ENCODE measurements at regions not wholly inside any gene's neighbourhood (a gene's known extent, or its start where the extent isn't known, plus 50 kb on each side); places are given as distances from the start of the nearest gene placed in this dataset.
"Not testable (repeated sequence)": the region's sequence is repeated elsewhere in the genome, so short reads cannot be mapped to it uniquely, and the experiment has no call there.

DNA sequence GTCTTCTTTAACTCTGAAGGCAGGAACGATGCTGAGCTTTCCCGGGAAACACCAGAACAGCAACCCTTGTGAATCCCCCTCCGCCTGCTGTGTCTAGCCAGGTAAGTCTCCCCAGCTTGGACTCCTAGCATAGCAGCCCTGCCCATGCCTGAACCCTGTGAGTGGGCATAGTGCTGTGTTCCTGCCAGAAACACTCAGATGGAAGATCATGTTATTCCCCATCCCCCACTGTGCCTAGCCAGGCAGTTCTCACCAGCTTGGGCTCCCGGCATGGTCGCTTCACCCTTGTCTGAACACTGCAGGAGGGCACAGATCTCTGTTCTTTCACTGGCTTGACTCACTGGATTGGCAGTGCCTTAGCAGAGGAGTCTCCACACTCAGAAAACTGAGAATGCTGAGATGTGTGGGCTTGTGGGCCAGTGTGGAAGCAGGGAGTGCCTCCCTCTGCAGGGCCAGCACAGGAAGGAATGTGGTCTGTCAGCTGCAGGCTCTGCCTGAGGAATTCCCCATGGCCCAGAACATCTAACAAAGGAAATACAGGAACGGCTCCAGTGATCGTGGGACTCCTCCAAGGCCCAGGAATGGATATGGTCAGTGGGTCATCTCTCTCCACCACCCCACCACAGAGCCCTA is 440.1 kb upstream of the ADGRB3 start:
- DNase-seq (ENCODE audit: insufficient read length, low spot score), result no peak
- FAIRE-seq, result no peak
- TF ChIP-seq, protein P1, sequence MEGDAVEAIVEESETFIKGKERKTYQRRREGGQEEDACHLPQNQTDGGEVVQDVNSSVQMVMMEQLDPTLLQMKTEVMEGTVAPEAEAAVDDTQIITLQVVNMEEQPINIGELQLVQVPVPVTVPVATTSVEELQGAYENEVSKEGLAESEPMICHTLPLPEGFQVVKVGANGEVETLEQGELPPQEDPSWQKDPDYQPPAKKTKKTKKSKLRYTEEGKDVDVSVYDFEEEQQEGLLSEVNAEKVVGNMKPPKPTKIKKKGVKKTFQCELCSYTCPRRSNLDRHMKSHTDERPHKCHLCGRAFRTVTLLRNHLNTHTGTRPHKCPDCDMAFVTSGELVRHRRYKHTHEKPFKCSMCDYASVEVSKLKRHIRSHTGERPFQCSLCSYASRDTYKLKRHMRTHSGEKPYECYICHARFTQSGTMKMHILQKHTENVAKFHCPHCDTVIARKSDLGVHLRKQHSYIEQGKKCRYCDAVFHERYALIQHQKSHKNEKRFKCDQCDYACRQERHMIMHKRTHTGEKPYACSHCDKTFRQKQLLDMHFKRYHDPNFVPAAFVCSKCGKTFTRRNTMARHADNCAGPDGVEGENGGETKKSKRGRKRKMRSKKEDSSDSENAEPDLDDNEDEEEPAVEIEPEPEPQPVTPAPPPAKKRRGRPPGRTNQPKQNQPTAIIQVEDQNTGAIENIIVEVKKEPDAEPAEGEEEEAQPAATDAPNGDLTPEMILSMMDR (IDR thresholded peaks at IDR 0.05; ENCODE audit: insufficient read depth, missing control alignments), result no peak

DNA sequence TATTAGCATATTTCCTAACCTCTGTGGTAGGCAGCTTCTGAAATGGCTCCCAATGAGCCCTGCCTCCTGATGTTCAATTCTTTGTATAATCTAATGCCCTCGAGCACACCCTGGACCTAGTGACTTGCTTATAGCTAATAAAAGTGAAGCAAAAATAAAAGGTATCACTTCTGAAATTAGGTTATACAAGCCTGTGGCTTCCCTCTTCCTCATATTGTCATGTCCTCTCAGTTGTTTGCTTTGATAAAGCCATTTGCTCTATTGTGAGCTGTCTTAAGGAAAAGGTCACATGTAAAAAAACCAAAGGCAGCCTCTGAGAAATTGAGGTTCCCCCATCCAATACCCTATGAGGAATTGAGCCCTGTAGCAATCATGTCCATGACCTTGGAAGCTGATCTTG is 442.1 kb upstream of the ADGRB3 start:
- TF ChIP-seq, protein P1 (IDR thresholded peaks at IDR 0.05; ENCODE audit: insufficient read depth, missing control alignments), result no peak
- DNase-seq (ENCODE audit: insufficient read length, low spot score), result no peak
- FAIRE-seq, result no peak

DNA sequence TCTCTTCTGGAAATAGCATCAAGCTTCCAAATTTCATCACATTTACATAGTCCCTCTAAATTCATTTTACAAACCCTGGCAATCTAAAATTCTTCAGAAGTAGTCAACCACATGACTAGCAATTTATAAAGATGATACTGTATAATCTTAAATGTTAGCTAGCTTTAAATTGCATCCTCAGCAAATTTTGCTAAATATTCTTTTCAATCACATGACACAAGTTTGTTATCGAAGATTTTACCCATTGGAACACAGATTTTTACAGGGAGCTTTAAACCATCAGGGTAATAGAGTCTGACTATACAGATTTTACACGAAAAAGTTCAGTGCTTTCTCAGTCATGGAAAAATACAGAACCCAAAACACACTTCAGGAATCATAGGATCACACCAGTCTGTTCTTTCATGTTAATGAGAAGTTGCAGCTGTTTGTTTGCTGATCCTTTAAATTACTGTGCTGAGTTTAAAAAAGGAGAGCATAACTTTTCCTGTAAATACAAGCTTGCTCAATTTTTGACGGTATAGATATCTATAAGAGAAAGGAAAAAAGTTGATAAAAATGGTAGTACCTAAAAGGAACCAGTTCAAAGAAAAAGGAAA is 445.8 kb upstream of the ADGRB3 start:
- DNase-seq (ENCODE audit: insufficient read length, low spot score) (no peak), FAIRE-seq (no peak)

DNA sequence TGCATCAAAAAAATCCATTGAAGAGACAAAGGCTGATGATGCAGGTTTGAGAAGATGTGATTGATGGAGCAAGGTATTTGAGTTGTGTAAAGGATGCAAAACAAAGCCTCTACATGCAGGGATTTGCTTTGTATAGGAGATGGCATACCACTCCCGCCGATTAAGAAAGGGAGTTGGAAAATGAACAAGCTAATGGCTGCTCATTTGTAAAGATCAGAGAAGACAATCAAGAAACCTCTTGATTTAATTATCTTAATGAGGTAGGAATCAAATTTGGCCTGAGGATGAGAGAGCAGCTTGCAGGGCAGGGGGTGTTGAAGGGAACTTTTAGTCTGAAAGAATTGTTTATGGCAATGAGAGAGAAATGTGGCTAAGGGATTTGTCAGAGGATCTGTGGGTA is 448.2 kb upstream of the ADGRB3 start:
- FAIRE-seq (no peak), DNase-seq (ENCODE audit: insufficient read length, low spot score) (no peak)
- TF ChIP-seq, protein P1 (IDR thresholded peaks at IDR 0.05; ENCODE audit: insufficient read depth, missing control alignments), result no peak

More for the DNA sequence above, 445.8 kb upstream of the ADGRB3 start:
- TF ChIP-seq, protein P1 (IDR thresholded peaks at IDR 0.05; ENCODE audit: insufficient read depth, missing control alignments), result no peak

DNA sequence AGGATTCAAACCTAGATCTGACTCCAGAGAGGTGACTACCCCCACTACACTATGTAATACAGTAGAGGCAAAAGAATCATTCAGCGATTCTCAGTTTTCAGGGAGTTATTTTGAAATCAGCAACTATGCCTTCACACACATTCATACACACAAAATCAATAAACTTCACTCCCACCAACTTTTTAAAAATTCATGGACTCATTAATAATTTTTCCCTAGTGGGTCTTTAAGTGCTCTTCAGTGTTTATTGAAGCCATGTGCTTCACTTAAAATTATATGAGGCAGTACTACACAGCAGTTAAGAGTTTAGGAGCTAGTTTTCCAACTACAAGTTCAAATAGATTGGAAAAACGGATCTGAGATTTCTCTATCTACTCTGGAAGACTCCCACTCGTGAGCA is 452.7 kb upstream of the ADGRB3 start:
- DNase-seq (ENCODE audit: insufficient read length, low spot score) (no peak), FAIRE-seq (no peak)
- TF ChIP-seq, protein P1 (IDR thresholded peaks at IDR 0.05; ENCODE audit: insufficient read depth, missing control alignments), result no peak

DNA sequence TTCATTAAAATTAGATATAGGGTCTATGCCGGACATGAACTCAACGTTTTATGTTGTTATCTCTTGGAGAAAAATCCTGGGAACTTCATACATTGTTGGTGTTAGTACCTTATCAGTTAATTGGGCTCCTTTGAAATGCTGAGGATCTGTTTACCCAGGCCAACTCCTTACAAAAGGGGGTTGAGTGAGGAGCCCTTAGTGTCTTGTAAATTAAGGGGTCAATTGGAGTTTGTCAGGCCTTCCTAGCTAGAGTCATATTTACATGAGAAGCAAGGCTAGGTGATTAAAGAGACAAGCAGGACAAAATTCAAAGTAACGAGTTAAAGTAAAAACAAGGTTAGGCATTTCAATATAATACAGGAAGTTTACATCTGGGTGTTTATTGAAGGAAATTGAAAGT is 454.1 kb upstream of the ADGRB3 start:
- FAIRE-seq; DNase-seq (ENCODE audit: insufficient read length, low spot score): not testable (repeated sequence)

DNA sequence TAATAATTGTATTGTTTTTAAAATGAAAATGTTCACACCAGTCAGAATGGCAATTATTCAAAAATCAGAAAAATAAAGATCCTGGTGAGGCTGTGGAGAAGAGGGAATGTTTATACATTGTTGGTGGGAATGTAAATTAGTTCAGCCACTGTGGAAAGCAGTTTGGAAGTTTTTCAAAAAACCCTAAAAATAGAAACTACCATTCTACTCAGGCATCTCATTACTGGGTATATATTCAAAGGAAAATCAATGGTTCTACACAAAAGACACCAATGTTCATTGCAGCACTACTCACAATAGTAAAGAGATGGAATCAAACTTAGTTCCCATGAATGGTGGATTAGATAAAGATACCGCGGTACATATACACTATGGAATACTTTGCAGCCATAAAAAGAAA is 461.5 kb upstream of the ADGRB3 start:
- FAIRE-seq (no peak), DNase-seq (ENCODE audit: insufficient read length, low spot score) (no peak)

More for the DNA sequence above, 461.5 kb upstream of the ADGRB3 start:
- TF ChIP-seq, protein P1 (IDR thresholded peaks at IDR 0.05; ENCODE audit: insufficient read depth, missing control alignments), result no peak
